Natural killer cell treated with Interleukin-12 subunit alpha and Interleukin-12 subunit beta and Interleukin-15 and Interleukin-18, amount 100 ng/mL, for 72 hours (primary cell): ENCODE measurements at regions not wholly inside any gene's neighbourhood (a gene's known extent, or its start where the extent isn't known, plus 50 kb on each side); places are given as distances from the start of the nearest gene placed in this dataset.

Experiments
- ATAC-seq, 2 donors: fragments of 150-1000 bp; cut with Tn5 transposase in 1 of 2; sonication (Bioruptor Pico), chemical (Tn5 transposase) in 1 of 2; 2 replicates each; pipeline ENCODE4 v1.10.0; 2021
- DNase-seq: peaks from one replicate; pipeline ENCODE4 v3.0.0; 2022; ENCODE audit warnings: low spot score
- H3K27ac Mint-ChIP-seq, 2 donors: 1 replicate in 1 of 2; 2 replicates in 1 of 2; pipeline ENCODE4 v1.8.0; 2022; ENCODE audit warnings: mixed read lengths in 2 of 2, mild to moderate bottlenecking in 1 of 2, moderate library complexity in 1 of 2
- H3K27me3 Mint-ChIP-seq, 2 donors: 1 replicate in 1 of 2; 2 replicates in 1 of 2; pipeline ENCODE4 v1.8.0; 2022; ENCODE audit warnings: mixed read lengths in 2 of 2
- H3K36me3 Mint-ChIP-seq: one replicate; pipeline ENCODE4 v1.8.0; 2022; ENCODE audit warnings: mixed read lengths
- H3K4me1 Mint-ChIP-seq, 2 donors: 1 replicate in 1 of 2; 2 replicates in 1 of 2; pipeline ENCODE4 v1.8.0; 2022; ENCODE audit warnings: low read depth in 2 of 2, mixed read lengths in 2 of 2, mild to moderate bottlenecking in 1 of 2
- H3K4me3 Mint-ChIP-seq: one replicate; pipeline ENCODE4 v1.8.0; 2022; ENCODE audit warnings: mixed read lengths
- H3K9me3 Mint-ChIP-seq: 2 replicates; pipeline ENCODE4 v1.8.0; 2022; ENCODE audit warnings: mixed read lengths

DNA sequence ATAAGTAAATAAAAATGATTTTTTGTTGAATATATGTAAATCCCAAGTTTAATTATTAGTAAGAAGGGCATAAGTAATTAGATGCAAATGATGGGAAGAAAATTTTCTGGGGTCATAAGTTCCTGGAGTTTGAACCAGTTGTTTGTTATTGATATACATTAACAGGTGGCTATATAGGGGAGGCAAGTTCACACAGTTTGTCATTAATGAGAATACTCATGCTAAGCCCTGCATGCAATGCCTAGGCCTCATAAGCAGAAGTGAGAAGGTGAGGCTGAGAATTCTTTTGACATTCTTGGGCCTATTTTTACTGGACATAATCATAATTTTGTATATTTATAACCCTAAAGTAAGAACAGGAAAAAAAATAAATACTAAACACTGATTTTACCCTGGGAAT lies 1210.7 kb upstream of the PCDH9 start:
- ATAC-seq: no peak
- Mint-ChIP-seq H3K4me1 (no peaks in the 10 kb centered on the region), H3K4me3 (no peak overlapping the region), H3K36me3 (no peaks in the 10 kb centered on the region), H3K27ac (no peak overlapping the region), H3K9me3 (no peaks in the 10 kb centered on the region), H3K27me3 (no peaks in the 10 kb centered on the region)
- no peak for DNase-seq

DNA sequence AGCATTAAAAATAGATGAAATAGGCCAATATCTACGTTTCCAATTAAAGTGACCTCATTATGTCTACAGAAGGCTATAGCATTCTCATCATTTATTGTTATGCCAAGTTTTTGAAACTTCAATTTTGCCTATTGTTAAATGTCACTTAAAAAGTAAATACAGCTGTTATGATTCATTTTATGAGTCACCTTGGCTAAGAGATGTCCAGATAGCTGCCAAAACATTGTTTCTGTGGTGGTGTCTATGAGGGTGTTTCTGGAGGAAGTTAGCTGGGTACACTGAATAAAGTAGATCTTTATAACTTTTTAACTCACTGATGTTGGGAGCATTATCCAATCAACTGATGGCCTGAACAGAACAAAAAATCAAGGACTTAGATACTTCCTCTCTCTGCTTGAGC lies 1209.7 kb upstream of the PCDH9 start:
- DNase-seq: no peak
- Mint-ChIP-seq H3K4me3 (no peak overlapping the region), H3K9me3 (no peaks in the 10 kb centered on the region), H3K36me3 (no peaks in the 10 kb centered on the region), H3K27me3 (no peaks in the 10 kb centered on the region), H3K27ac (no peak overlapping the region), H3K4me1 (no peaks in the 10 kb centered on the region)
- no peak for ATAC-seq

GRCh38 chr13:68428292-68428691 lies 1198.2 kb upstream of the PCDH9 start:
- ATAC-seq: no peak
- peaks cover 39% of the 10 kb centered on the region for H3K9me3 Mint-ChIP-seq
- DNase-seq: no peak
- no peak overlapping the region for H3K4me3 Mint-ChIP-seq
- H3K27me3 Mint-ChIP-seq: no peaks in the 10 kb centered on the region
- no peaks in the 10 kb centered on the region for H3K4me1 Mint-ChIP-seq
- peaks cover 10% of the 10 kb centered on the region for H3K36me3 Mint-ChIP-seq
- no peak overlapping the region for H3K27ac Mint-ChIP-seq

DNA sequence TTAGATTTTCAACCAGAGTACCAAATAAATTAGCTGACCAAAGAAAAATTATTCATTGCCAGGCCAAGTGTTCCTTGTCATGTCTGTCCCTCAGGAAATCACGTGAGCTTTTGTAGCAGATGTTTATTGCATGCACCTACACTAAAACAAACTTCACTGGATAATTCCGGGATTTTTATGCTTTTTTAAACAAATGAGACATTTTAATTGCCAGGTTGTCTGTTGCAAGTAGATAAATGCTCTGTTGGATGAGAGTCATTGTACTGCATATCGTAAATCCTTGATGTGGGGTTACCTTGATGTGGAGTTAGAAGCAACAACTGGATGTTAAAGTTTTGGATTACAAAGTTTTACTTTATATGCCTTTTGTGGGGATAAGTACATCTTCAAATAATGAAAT lies 1187.7 kb upstream of the PCDH9 start:
- H3K9me3 Mint-ChIP-seq: peaks cover 19% of the 10 kb centered on the region
- no peak overlapping the region for H3K4me3 Mint-ChIP-seq
- DNase-seq (no peak), ATAC-seq (no peak)
- H3K4me1 Mint-ChIP-seq: no peaks in the 10 kb centered on the region
- no peak overlapping the region for H3K27ac Mint-ChIP-seq
- no peaks in the 10 kb centered on the region for H3K27me3 Mint-ChIP-seq
- peaks cover 13% of the 10 kb centered on the region for H3K36me3 Mint-ChIP-seq

- ATAC-seq: no peak
- H3K9me3 Mint-ChIP-seq: peaks cover 24% of the 10 kb centered on the region
- H3K27ac Mint-ChIP-seq: no peak overlapping the region
- DNase-seq: no peak
- H3K27me3 Mint-ChIP-seq: no peaks in the 10 kb centered on the region
- no peaks in the 10 kb centered on the region for H3K4me1 Mint-ChIP-seq
- H3K36me3 Mint-ChIP-seq: no peaks in the 10 kb centered on the region
- H3K4me3 Mint-ChIP-seq: no peak overlapping the region
These were observed 1179.9 kb upstream of the PCDH9 start for GRCh38 chr13:68410007-68410406.

DNA sequence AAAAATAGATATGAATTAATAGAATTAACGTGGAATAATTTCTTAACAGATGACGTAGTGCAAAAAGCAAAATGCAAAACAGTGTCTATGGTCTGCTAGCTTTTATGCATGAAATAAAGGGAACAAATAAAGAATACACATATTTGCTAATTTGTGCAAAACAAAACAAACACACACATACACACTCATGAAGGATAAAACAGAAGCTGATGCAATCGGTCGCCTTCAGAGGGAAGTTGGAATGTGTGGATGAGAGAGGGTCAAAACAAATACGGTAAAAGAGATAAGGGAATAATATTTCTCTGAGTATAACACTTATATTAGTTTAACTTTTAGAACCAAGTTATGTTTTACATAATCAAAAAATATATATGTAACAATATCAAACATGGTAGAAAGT lies 1160.9 kb upstream of the PCDH9 start:
- Mint-ChIP-seq H3K27me3 (no peaks in the 10 kb centered on the region), H3K9me3 (peaks cover 21% of the 10 kb centered on the region), H3K4me3 (no peak overlapping the region), H3K27ac (no peak overlapping the region), H3K4me1 (no peaks in the 10 kb centered on the region), H3K36me3 (peaks cover 4% of the 10 kb centered on the region)
- ATAC-seq: no peak
- no peak for DNase-seq

- DNase-seq (no peak), ATAC-seq (no peak)
- Mint-ChIP-seq H3K27ac (no peak overlapping the region), H3K36me3 (peaks cover 4% of the 10 kb centered on the region), H3K4me3 (no peak overlapping the region), H3K4me1 (no peaks in the 10 kb centered on the region), H3K27me3 (no peaks in the 10 kb centered on the region), H3K9me3 (peaks cover 22% of the 10 kb centered on the region)
These were observed 1156.7 kb upstream of the PCDH9 start for GRCh38 chr13:68386808-68387207.

DNA sequence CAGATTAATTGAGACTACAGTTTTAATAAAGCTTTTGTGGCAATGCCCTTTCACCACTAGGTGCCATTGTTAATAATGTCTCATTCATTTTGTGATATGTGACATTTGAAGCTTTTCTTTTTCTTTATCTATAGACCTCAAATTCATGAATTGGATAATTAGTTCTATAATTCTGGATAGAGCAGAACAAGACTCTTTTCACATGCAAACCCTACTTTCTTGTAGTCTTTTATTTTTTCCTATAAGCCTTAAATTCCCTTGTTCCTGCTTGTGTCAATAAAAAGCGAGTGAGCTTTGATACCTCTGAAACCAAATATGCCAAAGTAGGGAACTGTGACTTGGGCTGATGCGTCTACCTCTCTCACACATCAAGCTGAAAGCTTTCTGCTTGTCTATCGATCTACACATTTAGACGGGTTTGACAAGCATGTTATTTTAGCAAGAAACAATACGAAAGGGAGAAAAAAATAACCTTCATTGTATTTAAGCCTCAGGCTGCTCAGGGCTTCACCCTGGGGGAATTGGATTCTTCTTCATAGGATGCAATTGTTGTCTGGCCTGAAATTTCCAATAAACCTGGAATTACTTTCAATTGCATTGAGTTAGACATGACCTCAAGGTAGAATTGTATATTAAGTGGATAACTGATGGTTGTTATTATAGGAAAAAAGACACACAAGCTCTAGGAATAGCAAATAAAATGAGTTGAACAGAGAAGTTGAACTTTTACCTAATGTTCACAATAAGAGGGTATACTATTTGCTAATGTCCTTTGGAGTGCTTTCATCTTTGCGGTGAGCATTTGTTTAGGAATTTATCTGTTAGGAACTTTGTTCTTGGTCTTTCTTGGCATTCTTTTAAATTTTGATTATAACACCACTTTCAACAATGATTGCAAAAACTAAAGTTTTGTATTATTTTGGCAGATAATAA lies 1150.2 kb upstream of the PCDH9 start:
- peaks cover 22% of the 10 kb centered on the region for H3K9me3 Mint-ChIP-seq
- no peaks in the 10 kb centered on the region for H3K4me1 Mint-ChIP-seq
- no peaks in the 10 kb centered on the region for H3K27me3 Mint-ChIP-seq
- H3K36me3 Mint-ChIP-seq: peaks cover 6% of the 10 kb centered on the region
- H3K4me3 Mint-ChIP-seq: no peak overlapping the region
- ATAC-seq (no peak), DNase-seq (no peak)
- no peak overlapping the region for H3K27ac Mint-ChIP-seq

DNA sequence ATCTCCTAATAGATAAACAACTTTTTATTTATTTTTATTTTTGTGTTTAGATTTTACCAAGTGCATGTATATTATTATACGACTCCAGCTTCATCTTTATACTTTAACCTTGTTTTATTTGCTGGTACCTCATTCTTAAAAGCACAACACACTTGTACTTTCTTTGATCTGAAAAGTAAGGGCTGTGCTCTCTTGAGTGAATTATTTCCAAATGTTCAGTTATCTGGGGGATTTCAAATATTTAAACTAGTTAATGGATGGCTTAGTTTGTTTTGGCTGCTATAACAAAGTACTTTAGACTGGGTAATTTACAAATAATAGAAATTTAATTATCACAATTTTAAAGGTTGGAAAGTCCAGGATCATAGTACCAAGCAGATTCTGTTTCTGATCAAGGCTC lies 1148.2 kb upstream of the PCDH9 start:
- Mint-ChIP-seq H3K27me3 (no peaks in the 10 kb centered on the region), H3K4me1 (no peaks in the 10 kb centered on the region), H3K4me3 (no peak overlapping the region), H3K27ac (no peak overlapping the region), H3K36me3 (peaks cover 6% of the 10 kb centered on the region), H3K9me3 (peaks cover 23% of the 10 kb centered on the region)
- no peak for ATAC-seq
- DNase-seq: no peak

DNA sequence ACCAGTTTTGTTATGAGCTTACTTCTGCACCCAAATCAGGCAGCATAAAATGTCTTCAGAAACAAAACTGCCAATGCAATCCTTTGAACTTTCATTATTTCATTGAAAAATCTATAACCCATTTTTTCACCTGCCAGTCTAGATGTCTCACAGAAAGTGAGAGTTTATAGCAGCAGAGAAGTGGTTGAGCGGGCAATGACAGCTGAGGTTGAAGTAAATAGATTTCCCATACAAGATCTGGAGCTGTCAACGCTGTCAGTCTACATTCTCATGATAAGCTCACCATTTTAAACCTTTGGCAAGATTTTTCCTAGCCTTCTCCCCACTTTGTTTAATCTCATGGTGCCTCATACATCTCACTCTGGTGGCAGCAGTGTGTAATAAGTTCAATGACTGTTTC lies 1144.9 kb upstream of the PCDH9 start:
- peaks cover 23% of the 10 kb centered on the region for H3K9me3 Mint-ChIP-seq
- H3K4me1 Mint-ChIP-seq: no peaks in the 10 kb centered on the region
- H3K27me3 Mint-ChIP-seq: no peaks in the 10 kb centered on the region
- DNase-seq (no peak), ATAC-seq (no peak)
- no peak overlapping the region for H3K4me3 Mint-ChIP-seq
- H3K27ac Mint-ChIP-seq: no peak overlapping the region
- peaks cover 6% of the 10 kb centered on the region for H3K36me3 Mint-ChIP-seq

DNA sequence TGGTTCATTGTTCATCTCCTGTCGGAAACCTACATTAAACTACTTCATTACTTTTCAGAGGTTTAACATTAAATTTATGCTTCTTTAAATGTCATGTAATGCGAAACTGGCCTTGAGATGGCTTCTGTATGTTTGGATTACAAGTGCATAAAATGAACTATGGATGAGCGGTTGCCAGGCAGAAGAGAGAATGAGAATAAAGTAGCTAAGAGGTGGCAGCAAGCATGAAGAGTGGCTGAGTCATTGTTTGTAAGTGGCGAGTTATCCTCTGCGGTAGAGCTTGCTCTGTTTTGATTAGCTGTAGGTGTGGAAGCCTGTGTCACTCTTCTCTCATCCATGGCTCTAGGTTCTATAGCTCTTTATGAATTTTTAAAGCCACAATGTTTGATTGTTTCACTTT lies 1139.6 kb upstream of the PCDH9 start:
- no peak overlapping the region for H3K4me3 Mint-ChIP-seq
- H3K36me3 Mint-ChIP-seq: peaks cover 7% of the 10 kb centered on the region
- no peak for DNase-seq
- no peak for ATAC-seq
- H3K9me3 Mint-ChIP-seq: peaks cover 15% of the 10 kb centered on the region
- H3K27ac Mint-ChIP-seq: no peak overlapping the region
- no peaks in the 10 kb centered on the region for H3K4me1 Mint-ChIP-seq
- no peaks in the 10 kb centered on the region for H3K27me3 Mint-ChIP-seq

DNA sequence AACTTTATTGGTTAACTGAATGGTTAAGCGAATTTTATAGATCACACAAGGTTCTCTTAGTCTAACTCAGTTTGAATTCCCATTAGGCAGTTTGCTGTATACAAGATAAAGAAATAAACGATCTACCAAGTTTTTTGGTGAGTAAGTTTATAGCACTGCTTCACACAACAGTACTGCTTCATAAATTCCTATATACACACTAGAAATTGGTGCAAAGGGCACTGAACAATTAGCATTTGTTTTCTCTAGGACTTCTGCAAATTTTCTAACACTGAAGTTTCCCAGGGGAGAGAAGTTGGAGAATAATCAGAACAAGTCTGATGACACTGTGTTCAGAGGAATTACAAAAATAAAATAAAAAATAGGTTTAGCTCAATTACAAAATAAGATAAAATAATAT lies 1138.8 kb upstream of the PCDH9 start:
- no peaks in the 10 kb centered on the region for H3K4me1 Mint-ChIP-seq
- ATAC-seq (no peak), DNase-seq (no peak)
- no peak overlapping the region for H3K4me3 Mint-ChIP-seq
- no peak overlapping the region for H3K27ac Mint-ChIP-seq
- peaks cover 20% of the 10 kb centered on the region for H3K9me3 Mint-ChIP-seq
- peaks cover 7% of the 10 kb centered on the region for H3K36me3 Mint-ChIP-seq
- H3K27me3 Mint-ChIP-seq: no peaks in the 10 kb centered on the region

DNA sequence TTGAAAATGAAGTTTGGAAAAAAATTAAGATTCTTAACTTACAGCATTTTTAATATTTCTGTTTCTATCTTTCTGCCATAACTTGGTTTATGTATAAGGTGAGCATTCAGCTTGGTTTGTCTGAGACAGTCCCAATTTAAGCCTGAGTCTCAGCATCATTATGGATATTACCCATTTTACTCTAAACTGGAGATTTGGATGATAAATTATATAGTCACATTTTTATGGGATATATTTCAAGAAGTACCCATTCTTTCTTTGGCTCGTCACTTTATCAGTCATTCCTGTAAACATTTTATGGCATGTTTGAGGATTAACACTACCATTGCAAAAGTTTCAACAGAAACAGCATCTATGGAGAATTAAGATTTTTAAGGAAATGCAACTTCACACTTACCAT lies 1129.0 kb upstream of the PCDH9 start:
- Mint-ChIP-seq H3K9me3 (peaks cover 6% of the 10 kb centered on the region), H3K27me3 (no peaks in the 10 kb centered on the region), H3K4me1 (no peaks in the 10 kb centered on the region), H3K36me3 (no peaks in the 10 kb centered on the region), H3K27ac (no peak overlapping the region), H3K4me3 (no peak overlapping the region)
- DNase-seq: no peak
- ATAC-seq: no peak

DNA sequence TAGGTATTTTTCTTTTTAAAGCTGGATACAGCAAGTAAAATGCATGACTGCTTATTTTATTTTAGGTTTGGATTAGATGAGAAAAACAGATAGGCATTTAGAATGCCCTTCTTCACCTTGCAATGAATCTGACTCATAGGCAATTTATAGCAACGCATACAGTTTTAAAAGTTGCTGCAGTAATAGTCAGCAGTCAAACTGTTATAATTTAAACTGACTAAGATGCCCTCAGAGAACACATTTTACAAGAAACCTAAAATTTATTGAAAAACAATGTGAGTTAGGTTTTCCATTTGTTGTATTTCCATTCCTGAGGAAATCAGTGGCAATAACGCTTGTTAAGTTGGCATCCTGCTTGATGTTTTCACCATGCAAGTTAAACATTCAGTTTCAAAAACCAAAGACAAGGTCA lies 1128.2 kb upstream of the PCDH9 start:
- Mint-ChIP-seq H3K27ac (no peak overlapping the region), H3K4me1 (no peaks in the 10 kb centered on the region), H3K27me3 (no peaks in the 10 kb centered on the region), H3K36me3 (no peaks in the 10 kb centered on the region), H3K4me3 (no peak overlapping the region), H3K9me3 (peaks cover 4% of the 10 kb centered on the region)
- ATAC-seq (no peak), DNase-seq (no peak)

DNA sequence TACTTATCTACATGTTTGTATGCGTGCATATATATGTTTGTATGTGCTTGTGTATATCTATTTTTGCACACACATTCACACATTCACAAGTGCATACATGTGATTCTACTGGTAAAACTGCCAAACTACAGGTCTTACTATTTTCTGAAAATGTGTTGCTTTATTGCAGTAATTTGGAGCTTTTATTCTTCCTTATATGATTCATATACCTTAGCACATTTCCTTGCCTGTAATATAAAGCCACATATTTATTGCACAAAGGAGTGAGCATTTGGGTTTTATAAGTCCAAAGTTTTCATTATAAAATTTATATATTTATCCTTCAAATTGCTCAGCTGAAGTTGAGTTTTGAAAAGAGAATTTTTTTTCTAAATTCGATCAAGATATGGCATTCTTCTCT lies 1120.4 kb upstream of the PCDH9 start:
- no peak for ATAC-seq
- no peaks in the 10 kb centered on the region for H3K4me1 Mint-ChIP-seq
- no peaks in the 10 kb centered on the region for H3K36me3 Mint-ChIP-seq
- no peak for DNase-seq
- H3K27me3 Mint-ChIP-seq: no peaks in the 10 kb centered on the region
- peaks cover 20% of the 10 kb centered on the region for H3K9me3 Mint-ChIP-seq
- no peak overlapping the region for H3K4me3 Mint-ChIP-seq
- H3K27ac Mint-ChIP-seq: no peak overlapping the region
